Adrenal gland (tissue), 5 donors: ENCODE measurements at regions not wholly inside any gene's neighbourhood (a gene's known extent, or its start where the extent isn't known, plus 50 kb on each side); places are given as distances from the start of the nearest gene placed in this dataset.

Experiments
- POLR2A ChIP-seq, 2 donors: fragments of 450-650 bp; IDR thresholded peaks; one replicate each; pipeline ENCODE4 v1.6.1; 2017; ENCODE audit warnings: antibody characterized with exemption in 2 of 2, mild to moderate bottlenecking in 2 of 2, moderate library complexity in 1 of 2
- TF ChIP-seq, protein P1 (sequence below), 6 experiments: fragments of 450-650 bp in 4 of 6; fragments of 200-600 bp in 2 of 6; sonication (generic) in 1 of 6; IDR thresholded peaks; 1 replicate in 5 of 6; 2 replicates in 1 of 6; pipeline versions ENCODE4 v1.5.1 to v1.8.0; 2016 to 2021; ENCODE audit warnings: antibody characterized with exemption in 6 of 6, mild to moderate bottlenecking in 2 of 6, moderate library complexity in 1 of 6
- donor health status: DM: no; HTN: no; CAD: no.

DNA sequence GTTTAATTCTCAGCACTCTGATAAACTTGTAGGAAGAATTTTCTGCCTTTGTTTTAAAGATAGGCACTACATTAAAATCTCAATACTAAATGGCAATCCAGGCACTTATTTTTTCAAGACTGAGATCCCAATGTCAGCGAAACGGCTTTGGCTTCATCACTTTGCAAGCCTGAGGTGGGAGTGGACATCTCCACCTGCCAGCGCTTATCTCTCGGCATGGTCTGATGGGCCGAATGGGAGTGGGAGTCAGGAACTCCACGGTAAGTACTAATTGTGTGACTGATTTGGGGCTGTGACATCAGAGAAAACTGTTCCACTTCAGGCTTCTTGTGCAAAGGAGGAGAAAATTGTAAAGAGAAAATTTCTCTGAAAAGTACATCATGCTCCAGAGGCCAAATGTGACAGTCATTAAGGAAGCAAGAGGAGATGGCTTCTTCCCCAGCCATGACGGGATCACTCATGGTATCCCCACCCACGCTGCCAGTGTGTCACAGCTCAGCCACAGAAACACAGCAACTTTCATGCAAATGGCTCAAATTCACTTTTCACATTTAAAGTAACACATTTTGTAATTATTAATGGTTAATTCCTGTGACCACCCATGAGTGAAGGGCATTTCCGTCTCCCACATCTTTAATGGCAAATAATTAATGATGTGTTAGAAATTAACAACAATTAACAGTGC lies 385.5 kb upstream of the HNRNPA3 start:
- TF ChIP-seq, protein P1, sequence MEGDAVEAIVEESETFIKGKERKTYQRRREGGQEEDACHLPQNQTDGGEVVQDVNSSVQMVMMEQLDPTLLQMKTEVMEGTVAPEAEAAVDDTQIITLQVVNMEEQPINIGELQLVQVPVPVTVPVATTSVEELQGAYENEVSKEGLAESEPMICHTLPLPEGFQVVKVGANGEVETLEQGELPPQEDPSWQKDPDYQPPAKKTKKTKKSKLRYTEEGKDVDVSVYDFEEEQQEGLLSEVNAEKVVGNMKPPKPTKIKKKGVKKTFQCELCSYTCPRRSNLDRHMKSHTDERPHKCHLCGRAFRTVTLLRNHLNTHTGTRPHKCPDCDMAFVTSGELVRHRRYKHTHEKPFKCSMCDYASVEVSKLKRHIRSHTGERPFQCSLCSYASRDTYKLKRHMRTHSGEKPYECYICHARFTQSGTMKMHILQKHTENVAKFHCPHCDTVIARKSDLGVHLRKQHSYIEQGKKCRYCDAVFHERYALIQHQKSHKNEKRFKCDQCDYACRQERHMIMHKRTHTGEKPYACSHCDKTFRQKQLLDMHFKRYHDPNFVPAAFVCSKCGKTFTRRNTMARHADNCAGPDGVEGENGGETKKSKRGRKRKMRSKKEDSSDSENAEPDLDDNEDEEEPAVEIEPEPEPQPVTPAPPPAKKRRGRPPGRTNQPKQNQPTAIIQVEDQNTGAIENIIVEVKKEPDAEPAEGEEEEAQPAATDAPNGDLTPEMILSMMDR (IDR thresholded peaks at IDR 0.05): no peak
- TF ChIP-seq POLR2A (IDR thresholded peaks at IDR 0.05): no peak
